Fibroblast of mammary gland (primary cell): ENCODE measurements at regions not wholly inside any gene's neighbourhood (a gene's known extent, or its start where the extent isn't known, plus 50 kb on each side); places are given as distances from the start of the nearest gene placed in this dataset.

Source experiments
- DNase-seq: peaks from one replicate; pipeline ENCODE4 v3.0.0-alpha.2; 2010; ENCODE audit warnings: low read depth
- H3K4me3 ChIP-seq: 2 replicates; pipeline ENCODE4 v1.5.1; 2011; ENCODE audit warnings: low read depth, mild to moderate bottlenecking, low read length, moderate library complexity; ENCODE audit not compliant: control insufficient read depth
- CTCF ChIP-seq: conservative IDR thresholded peaks from 2 replicates; pipeline ENCODE4 v1.5.1; 2011; ENCODE audit warnings: low read depth, low read length, inconsistent platforms; ENCODE audit not compliant: control insufficient read depth, insufficient read depth

DNA sequence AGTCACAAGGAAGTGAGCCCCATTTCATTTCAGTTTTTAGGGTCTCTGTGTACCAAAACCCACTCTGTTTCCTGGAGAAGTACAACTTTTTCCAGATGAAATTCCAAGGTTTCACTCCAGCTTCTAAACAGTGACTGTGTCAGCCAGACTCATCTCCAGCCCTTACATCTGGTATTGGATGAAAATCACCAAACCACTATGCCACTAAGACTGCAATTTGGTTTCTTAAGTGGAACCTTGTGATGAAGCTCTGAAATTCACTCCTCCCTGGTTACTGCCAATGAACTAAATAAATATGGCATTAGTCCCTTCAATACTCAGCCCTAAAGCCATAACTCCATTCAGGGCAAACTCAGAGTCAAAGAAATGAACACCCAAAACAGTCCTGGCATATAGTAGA is 211.2 kb upstream of the DAPK1 start:
- no peak for DNase-seq
- H3K4me3 ChIP-seq, result no peak overlapping the region
- TF ChIP-seq CTCF, result no peak

DNA sequence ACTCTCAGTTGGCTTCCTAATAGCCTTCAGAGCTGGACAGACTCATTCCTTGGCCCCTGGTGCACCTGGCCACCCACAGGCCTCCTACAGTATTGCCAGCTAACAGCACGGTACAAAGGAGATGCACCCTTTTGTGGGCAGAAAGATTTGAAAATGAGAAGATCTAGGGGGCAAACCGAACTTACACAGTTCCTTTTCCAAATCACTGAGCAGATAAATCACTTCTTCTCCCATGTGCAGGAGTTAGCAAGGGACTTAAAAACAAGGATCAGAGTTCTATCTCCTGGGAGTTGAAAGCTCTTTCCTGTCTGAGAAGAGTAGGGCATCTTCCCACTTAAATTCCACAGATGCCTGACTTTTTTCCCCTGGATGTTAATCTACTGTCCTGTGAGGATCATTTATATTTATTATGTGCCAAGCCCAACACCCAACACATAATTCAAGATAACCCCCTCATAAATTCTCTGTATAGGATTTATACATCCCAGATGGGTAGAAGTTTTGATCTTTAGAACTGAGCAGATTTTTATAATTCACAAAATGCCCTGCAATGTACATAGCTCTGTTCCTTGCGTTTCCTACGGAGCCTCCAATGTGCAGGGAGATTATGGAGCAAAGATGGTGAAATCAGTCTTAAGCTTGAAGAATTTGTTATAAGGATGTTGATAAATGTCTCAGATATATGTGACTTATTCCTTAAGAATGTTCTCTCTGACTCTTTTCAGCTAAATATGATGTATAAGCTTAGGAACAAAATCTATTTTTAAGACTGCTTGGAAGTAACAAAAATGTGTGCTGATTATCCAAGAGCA is 207.2 kb upstream of the DAPK1 start:
- peak; percentile 51 for TF ChIP-seq CTCF
- DNase-seq, result peak; percentile 80
- H3K4me3 ChIP-seq, result no peak overlapping the region

DNA sequence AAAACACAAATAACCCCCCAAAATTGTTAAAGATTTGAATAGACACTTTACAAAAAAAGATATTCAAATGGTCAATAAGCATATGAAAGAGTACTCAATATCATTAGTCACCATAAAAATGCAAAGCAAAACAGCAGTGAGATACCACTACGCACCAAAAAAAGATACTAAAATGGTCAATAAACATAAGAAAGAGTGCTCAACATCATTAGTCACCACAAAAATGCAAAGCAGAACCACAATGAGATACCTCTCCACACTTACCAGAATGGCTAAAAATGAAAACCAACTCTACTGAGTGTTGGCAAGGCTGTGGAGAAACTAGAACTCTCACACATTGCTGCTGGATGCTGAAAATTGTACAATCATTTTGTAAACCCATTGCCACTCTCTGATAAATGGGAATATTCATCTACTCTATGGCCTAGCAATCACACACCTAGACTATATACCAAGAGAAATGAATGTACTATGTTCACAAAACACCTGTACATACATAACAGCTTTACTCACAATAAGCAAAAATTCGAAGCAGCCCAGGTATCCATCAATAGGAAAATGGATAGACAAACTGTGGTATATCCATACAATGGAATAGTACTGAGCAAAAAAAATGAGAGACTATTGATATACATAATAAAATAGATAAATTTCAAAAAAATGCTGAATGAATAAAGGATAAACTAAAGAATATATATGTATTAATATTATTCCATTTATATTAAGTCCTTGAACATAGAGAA is 205.0 kb upstream of the DAPK1 start:
- TF ChIP-seq CTCF, result no peak
- peak; percentile 54 for DNase-seq
- no peak overlapping the region for H3K4me3 ChIP-seq

- TF ChIP-seq CTCF, result no peak
- DNase-seq, result no peak
- H3K4me3 ChIP-seq, result no peak overlapping the region
Observed at GRCh38 chr9:87294126-87294525, 203.5 kb upstream of the DAPK1 start.

DNA sequence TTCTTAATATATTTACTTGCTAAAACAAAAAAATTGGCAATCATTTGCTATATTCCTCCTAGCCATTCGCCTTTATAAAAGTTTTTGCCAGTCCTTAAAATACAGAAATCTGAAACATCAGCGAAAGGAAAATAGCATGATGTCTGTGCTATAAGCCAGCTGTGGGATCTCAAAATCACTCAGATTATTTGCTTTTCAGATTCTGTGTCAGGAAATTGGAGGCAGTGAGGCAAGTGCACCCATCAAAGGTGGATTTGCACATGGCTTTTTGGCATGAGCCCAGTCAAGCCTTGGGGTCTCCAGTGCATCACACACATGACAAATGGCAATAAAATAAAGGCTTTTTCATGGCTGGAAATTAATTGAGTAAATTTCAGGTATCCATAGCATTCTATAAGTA is 196.8 kb upstream of the DAPK1 start:
- no peak overlapping the region for H3K4me3 ChIP-seq
- DNase-seq, result no peak
- no peak for TF ChIP-seq CTCF

DNA sequence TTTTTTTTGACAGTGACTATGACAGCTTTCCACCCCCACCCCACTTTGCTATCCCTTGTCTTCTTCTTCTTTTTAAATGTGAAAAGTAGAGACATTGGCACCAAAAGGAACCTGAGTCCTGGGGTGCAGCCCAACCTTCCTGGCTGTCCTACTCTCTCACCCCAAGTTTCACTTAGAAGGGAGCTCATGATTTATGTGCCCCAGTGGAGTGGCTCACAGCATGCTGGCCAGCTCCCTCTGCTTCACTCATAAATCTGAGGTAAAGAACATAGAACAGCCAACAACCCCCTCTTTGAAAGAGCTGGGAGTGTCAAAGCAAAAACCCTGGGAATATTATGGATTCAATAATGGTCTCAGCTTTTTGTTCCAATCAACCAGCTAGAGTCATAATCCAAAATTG is 196.3 kb upstream of the DAPK1 start:
- no peak overlapping the region for H3K4me3 ChIP-seq
- DNase-seq, result peak; percentile 31
- no peak for TF ChIP-seq CTCF
